HG02885 (cell line): ENCODE measurements at regions not wholly inside any gene's neighbourhood (a gene's known extent, or its start where the extent isn't known, plus 50 kb on each side); places are given as distances from the start of the nearest gene placed in this dataset.
A peak's percentile ranks its signal among the peaks of the same experiment; 100 is the strongest.

Experiments used
- ATAC-seq: cut with Tn5 transposase; IDR thresholded peaks from one replicate; pipeline ENCODE4 v1.9.1; 2021; ENCODE audit warnings: mild to moderate bottlenecking; ENCODE audit not compliant: unreplicated experiment, poor library complexity

DNA sequence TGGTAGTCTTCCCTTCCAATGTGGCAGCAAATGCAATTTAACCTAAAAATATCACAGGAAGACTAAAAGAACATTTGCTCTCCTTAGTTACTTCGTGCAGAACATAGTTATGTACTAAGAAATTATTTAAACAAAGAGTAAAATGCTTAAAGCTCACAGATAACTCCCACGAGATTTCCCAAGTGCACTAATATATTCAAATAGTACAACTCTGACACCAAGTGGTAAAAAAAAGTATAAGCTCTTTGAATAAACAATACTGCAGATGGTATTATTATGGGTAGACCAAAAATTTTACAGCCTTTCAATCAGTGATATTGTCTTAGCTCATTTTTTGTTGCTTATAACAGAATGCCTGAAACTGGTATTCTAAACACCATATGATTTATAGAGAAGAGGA lies 52.8 kb upstream of the FILIP1 start:
- peak; percentile 55 for ATAC-seq

DNA sequence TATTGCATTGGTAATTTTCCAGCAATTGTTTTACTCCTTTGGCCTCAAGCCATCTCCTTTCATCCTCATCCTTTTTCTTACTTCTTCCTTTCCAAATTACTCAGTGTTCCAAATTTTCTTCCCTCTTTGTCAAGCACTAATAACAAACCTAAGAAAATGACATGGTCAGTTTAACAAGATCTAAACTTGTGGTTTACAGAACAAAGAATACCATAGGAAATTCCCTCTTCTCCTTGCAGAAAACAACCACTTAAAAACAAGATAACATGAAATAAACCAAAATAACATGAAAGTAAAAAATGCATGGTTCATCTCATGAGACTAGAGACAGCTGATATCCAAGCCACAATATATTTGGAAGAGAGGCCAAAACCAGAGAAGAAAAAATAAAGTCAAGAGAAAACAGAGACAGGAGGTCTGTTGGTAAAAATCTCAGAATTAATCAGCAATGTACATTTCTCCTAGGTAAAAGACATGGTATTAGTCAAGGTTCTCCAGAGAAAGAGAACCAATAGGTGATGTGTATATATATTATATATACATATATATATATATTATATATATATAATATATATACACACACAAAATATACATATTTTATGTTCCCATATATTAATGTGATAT lies 51.0 kb upstream of the SENP6 start:
- peak; percentile 66 for ATAC-seq

DNA sequence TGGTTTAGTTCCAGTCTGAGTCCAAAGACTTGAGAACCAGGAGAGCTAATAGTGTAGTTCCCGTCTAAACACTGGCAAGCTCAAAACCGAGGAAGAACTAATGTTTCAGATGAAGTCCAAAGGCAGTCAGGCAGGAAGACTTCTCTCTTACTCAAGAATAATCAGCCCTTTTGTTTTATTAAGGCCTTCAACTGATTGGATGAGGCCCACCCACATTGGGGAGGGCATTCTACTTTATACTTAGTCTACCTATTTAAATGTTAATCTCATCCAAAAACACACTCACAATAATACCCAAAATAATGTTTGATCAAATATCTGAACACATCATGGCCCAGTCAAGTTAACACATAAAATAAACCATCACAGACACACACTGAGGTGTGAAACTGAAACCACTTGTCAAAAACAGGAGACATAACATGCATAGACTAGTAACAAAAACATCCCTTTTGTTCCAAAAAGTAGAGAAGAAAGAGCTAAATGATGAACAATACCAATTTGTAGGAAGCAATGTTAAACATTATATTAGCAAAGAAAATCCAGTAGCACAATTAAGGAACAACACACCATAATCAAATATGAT lies 50.2 kb upstream of the SENP6 start:
- no peak for ATAC-seq
